ENCODE measurements at regions not wholly inside any gene's neighbourhood (a gene's known extent, or its start where the extent isn't known, plus 50 kb on each side); places are given as distances from the start of the nearest gene placed in this dataset.

DNA sequence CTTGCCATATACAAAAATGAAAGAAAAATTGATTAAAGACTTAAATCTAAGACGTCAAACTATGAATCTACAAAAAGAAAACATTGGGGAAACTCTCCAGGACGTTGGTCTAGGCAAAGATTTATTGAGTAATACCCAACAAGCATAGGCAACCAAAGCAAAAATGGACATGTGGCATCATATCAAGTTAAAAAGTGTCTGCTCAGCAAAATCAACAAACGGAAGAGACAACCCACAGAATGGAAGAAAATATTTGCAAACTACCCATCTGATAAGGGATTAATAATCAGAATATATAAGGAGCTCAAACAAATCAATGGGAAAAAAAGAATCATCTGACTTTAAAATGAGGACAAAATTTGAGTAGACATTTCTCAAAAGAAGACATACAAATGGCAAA is 160.9 kb downstream of the DCLK3 start:
- intact Hi-C loops (cut with DNase I), result no loop called here

GRCh38 chr3:36600404-36600803 is 163.9 kb downstream of the DCLK3 start:
- no peak overlapping the region for H3K9ac ChIP-seq (ENCODE audit: low read length in 3 of 3)
- TF ChIP-seq, protein P1, sequence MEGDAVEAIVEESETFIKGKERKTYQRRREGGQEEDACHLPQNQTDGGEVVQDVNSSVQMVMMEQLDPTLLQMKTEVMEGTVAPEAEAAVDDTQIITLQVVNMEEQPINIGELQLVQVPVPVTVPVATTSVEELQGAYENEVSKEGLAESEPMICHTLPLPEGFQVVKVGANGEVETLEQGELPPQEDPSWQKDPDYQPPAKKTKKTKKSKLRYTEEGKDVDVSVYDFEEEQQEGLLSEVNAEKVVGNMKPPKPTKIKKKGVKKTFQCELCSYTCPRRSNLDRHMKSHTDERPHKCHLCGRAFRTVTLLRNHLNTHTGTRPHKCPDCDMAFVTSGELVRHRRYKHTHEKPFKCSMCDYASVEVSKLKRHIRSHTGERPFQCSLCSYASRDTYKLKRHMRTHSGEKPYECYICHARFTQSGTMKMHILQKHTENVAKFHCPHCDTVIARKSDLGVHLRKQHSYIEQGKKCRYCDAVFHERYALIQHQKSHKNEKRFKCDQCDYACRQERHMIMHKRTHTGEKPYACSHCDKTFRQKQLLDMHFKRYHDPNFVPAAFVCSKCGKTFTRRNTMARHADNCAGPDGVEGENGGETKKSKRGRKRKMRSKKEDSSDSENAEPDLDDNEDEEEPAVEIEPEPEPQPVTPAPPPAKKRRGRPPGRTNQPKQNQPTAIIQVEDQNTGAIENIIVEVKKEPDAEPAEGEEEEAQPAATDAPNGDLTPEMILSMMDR (IDR thresholded peaks at IDR 0.05; ENCODE audit: borderline replicate concordance, extremely low read depth, insufficient read depth), result no peak
- intact Hi-C loops (cut with DNase I), result no loop called here
- H3K27me3 ChIP-seq (ENCODE audit: control insufficient read depth, insufficient read depth, low read length), result no peaks in the 10 kb centered on the region
- DNase-seq (no peak), FAIRE-seq (no peak)
- no peaks in the 10 kb centered on the region for H3K9me3 ChIP-seq (ENCODE audit: control insufficient read depth in 2 of 3, insufficient read depth in 1 of 3, low read length in 3 of 3)
- H3K27ac ChIP-seq (ENCODE audit: low read depth in 2 of 2, low read length in 2 of 2), result no peak overlapping the region
- no peaks in the 10 kb centered on the region for H3K36me3 ChIP-seq (ENCODE audit: control insufficient read depth in 2 of 3, insufficient read depth in 3 of 3, low read length in 3 of 3)
- no peaks in the 10 kb centered on the region for H3K4me1 ChIP-seq (ENCODE audit: control insufficient read depth in 2 of 3, insufficient read depth in 2 of 3, low read depth in 1 of 3, low read length in 3 of 3)
- H3K4me3 ChIP-seq (ENCODE audit: low read length in 3 of 3), result no peak overlapping the region

More for the DNA sequence above, 160.9 kb downstream of the DCLK3 start:
- H3K4me3 ChIP-seq (ENCODE audit: low read length in 3 of 3), result no peak overlapping the region
- H3K9me3 ChIP-seq (ENCODE audit: control insufficient read depth in 2 of 3, insufficient read depth in 1 of 3, low read length in 3 of 3), result no peaks in the 10 kb centered on the region
- FAIRE-seq (no peak), DNase-seq (no peak)
- H3K36me3 ChIP-seq (ENCODE audit: control insufficient read depth in 2 of 3, insufficient read depth in 3 of 3, low read length in 3 of 3), result no peaks in the 10 kb centered on the region
- no peak overlapping the region for H3K9ac ChIP-seq (ENCODE audit: low read length in 3 of 3)
- no peak overlapping the region for H3K27ac ChIP-seq (ENCODE audit: low read depth in 2 of 2, low read length in 2 of 2)
- no peaks in the 10 kb centered on the region for H3K4me1 ChIP-seq (ENCODE audit: control insufficient read depth in 2 of 3, insufficient read depth in 2 of 3, low read depth in 1 of 3, low read length in 3 of 3)
- TF ChIP-seq, protein P1 (IDR thresholded peaks at IDR 0.05; ENCODE audit: borderline replicate concordance, extremely low read depth, insufficient read depth), result no peak
- no peaks in the 10 kb centered on the region for H3K27me3 ChIP-seq (ENCODE audit: control insufficient read depth, insufficient read depth, low read length)
